ENCODE measurements at regions not wholly inside any gene's neighbourhood (a gene's known extent, or its start where the extent isn't known, plus 50 kb on each side); places are given as distances from the start of the nearest gene placed in this dataset.

- TF ChIP-seq EP300 (IDR thresholded peaks at IDR 0.05; ENCODE audit: low read depth) = no peak
- TF ChIP-seq CTCF (IDR thresholded peaks at IDR 0.05) = no peak
Observed at GRCh38 chr18:60053747-60054304, 154.0 kb downstream of the PMAIP1 start.
